HG03095 (cell line): ENCODE measurements at regions not wholly inside any gene's neighbourhood (a gene's known extent, or its start where the extent isn't known, plus 50 kb on each side); places are given as distances from the start of the nearest gene placed in this dataset.

Experiments
- ATAC-seq: cut with Tn5 transposase; IDR thresholded peaks from one replicate; pipeline ENCODE4 v1.9.1; 2021; ENCODE audit warnings: moderate library complexity; ENCODE audit not compliant: unreplicated experiment

GRCh38 chr11:112770487-112770886 lies 190.7 kb upstream of the NCAM1 start:
- ATAC-seq = no peak

GRCh38 chr11:112771851-112772250 lies 189.4 kb upstream of the NCAM1 start:
- no peak for ATAC-seq

GRCh38 chr11:112773264-112773663 lies 188.0 kb upstream of the NCAM1 start:
- no peak for ATAC-seq

GRCh38 chr11:112776834-112777233 lies 184.4 kb upstream of the NCAM1 start:
- ATAC-seq = no peak

- no peak for ATAC-seq
Measured at GRCh38 chr11:112777283-112777751, 183.9 kb upstream of the NCAM1 start.

- ATAC-seq = no peak
Measured at GRCh38 chr11:112778091-112778876, 182.9 kb upstream of the NCAM1 start.

GRCh38 chr11:112778877-112779266 lies 182.3 kb upstream of the NCAM1 start:
- ATAC-seq = no peak

- ATAC-seq = no peak
Measured at GRCh38 chr11:112780351-112781087, 180.7 kb upstream of the NCAM1 start.

GRCh38 chr11:112783945-112784322 lies 177.3 kb upstream of the NCAM1 start:
- ATAC-seq = no peak

- ATAC-seq = no peak
Measured at GRCh38 chr11:112784323-112785073, 176.7 kb upstream of the NCAM1 start.

- ATAC-seq = no peak
Measured at GRCh38 chr11:112785149-112785548, 176.1 kb upstream of the NCAM1 start.

GRCh38 chr11:112785719-112786118 lies 175.5 kb upstream of the NCAM1 start:
- ATAC-seq = no peak

GRCh38 chr11:112786196-112786595 lies 175.0 kb upstream of the NCAM1 start:
- ATAC-seq = no peak

- ATAC-seq = no peak
Measured at GRCh38 chr11:112786886-112787530, 174.2 kb upstream of the NCAM1 start.

GRCh38 chr11:112789481-112789880 lies 171.7 kb upstream of the NCAM1 start:
- ATAC-seq = no peak

GRCh38 chr11:112790286-112790685 lies 170.9 kb upstream of the NCAM1 start:
- ATAC-seq = no peak

- no peak for ATAC-seq
Measured at GRCh38 chr11:112792070-112792469, 169.2 kb upstream of the NCAM1 start.

GRCh38 chr11:112793416-112793815 lies 167.8 kb upstream of the NCAM1 start:
- ATAC-seq = no peak

- ATAC-seq = no peak
Measured at GRCh38 chr11:112794331-112794846, 166.8 kb upstream of the NCAM1 start.

- ATAC-seq = no peak
Measured at GRCh38 chr11:112795142-112795815, 165.9 kb upstream of the NCAM1 start.
